ENCODE measurements at regions not wholly inside any gene's neighbourhood (a gene's known extent, or its start where the extent isn't known, plus 50 kb on each side); places are given as distances from the start of the nearest gene placed in this dataset.
"Not testable (repeated sequence)": the region's sequence is repeated elsewhere in the genome, so short reads cannot be mapped to it uniquely, and the experiment has no call there.

- Histone ChIP-seq H3K4me2 (ENCODE audit: insufficient read depth, low read length, poor library complexity, severe bottlenecking) (no peak overlapping the region), H3K9me3 (replicated peaks in 1 of 2; ENCODE audit: control insufficient read depth in 2 of 2, insufficient read depth in 1 of 2, low read depth in 1 of 2, low read length in 2 of 2) (peaks cover 0 to 2% of the 10 kb centered on the region in 2 donors), H2AK5ac (ENCODE audit: low read depth, low read length) (no peak overlapping the region), H2BK15ac (ENCODE audit: low read length) (no peak overlapping the region), H2AFZ (ENCODE audit: low read length) (no peak overlapping the region), H4K8ac (ENCODE audit: low read depth, low read length) (no peak overlapping the region), H3K18ac (ENCODE audit: low read length) (no peak overlapping the region), H3K27ac (replicated peaks; ENCODE audit: low read length) (no peak overlapping the region), H2BK12ac (ENCODE audit: low read length) (no peak overlapping the region), H3K23ac (ENCODE audit: low read depth, low read length, poor library complexity) (no peak overlapping the region), H2BK5ac (ENCODE audit: low read length) (no peak overlapping the region), H3K27me3 (ENCODE audit: control insufficient read depth in 3 of 3, insufficient read depth in 3 of 3, low read depth in 1 of 3, low read length in 3 of 3) (no peaks in the 10 kb centered on the region), H3K4ac (ENCODE audit: low read length) (no peak overlapping the region), H3K36me3 (replicated peaks in 1 of 2; ENCODE audit: control insufficient read depth in 2 of 2, insufficient read depth in 2 of 2, low read length in 2 of 2) (no peaks in the 10 kb centered on the region), H3K9ac (ENCODE audit: low read depth, low read length, poor library complexity) (no peak overlapping the region), H3K4me1 (ENCODE audit: control insufficient read depth in 2 of 2, insufficient read depth in 1 of 2, low read depth in 1 of 2, low read length in 2 of 2) (peaks cover 2 to 3% of the 10 kb centered on the region in 2 donors), H4K91ac (ENCODE audit: low read depth, low read length, poor library complexity) (no peak overlapping the region), H3K79me1 (ENCODE audit: low read depth, low read length) (no peaks in the 10 kb centered on the region), H3K4me3 (ENCODE audit: low read length in 2 of 2) (no peak overlapping the region), H2BK120ac (ENCODE audit: low read depth, low read length) (no peak overlapping the region), H3K14ac (ENCODE audit: low read length) (no peak overlapping the region)
- WGBS, 2 donors (ENCODE audit: extremely low coverage in 2 of 2, insufficient read length in 2 of 2, insufficient replicate concordance in 1 of 2): no CpG with 5 or more reads among the region's 2 CpGs
- DNase-seq (ENCODE audit: low spot score): no peak
Observed at GRCh38 chr6:14889188-14889587, 356.7 kb upstream of the JARID2 start.

DNA sequence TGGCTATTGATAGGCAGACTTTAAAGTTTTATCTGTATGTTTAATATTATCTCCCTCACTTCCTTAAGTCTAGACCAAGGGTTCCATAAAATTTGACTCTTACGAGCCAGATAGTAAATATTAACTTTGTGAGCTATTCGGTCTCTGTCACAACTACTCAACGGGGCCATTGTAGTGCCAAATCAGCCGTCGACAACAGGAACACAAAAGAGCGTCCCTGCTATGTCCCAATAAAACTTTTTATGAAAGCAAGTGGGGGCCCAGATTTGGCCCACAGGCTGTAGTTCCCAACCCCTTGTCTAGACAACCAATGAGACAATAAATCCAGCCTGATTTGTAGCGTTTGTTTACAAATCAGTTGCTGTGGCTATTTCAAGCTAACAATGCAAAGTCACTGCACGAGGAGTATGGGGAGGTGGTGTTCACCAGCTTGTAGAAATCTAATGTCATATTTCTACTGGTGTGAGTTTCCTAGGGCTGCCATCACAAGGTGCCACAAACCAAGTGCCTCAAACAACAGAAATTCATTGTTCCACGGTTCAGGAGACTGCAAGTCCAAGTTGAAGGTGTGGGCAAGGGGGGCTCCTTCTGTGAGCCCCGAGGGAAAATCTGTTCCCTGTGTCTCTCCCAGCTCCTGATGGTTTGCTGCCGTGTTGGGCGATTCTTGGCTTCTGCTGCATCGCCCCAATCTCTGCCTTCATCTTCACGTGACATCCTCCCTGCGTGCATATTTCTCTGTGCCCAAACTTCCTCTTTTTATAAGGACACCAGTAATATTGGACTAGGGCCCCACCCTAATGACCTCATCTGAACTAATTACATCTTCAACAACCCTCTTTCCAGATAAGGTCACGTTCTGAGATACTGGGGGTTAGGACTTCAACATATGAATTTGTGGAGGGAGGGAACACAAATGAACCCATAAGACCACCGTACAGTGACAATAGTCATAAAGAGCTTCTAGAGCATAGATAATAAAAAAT, 356.0 kb upstream of the JARID2 start:
- Histone ChIP-seq H3K18ac (ENCODE audit: low read length) (no peak overlapping the region), H3K27me3 (ENCODE audit: control insufficient read depth in 3 of 3, insufficient read depth in 3 of 3, low read depth in 1 of 3, low read length in 3 of 3) (no peaks in the 10 kb centered on the region)
- WGBS, 2 donors (ENCODE audit: extremely low coverage in 2 of 2, insufficient read length in 2 of 2, insufficient replicate concordance in 1 of 2): no CpG with 5 or more reads among the region's 17 CpGs

GRCh38 chr6:14891820-14892375, 354.0 kb upstream of the JARID2 start:
- H3K4ac ChIP-seq (ENCODE audit: low read length); H3K4me3 ChIP-seq (ENCODE audit: low read length in 2 of 2); H3K14ac ChIP-seq (ENCODE audit: low read length); H2BK5ac ChIP-seq (ENCODE audit: low read length); H3K23ac ChIP-seq (ENCODE audit: low read depth, low read length, poor library complexity); H3K9me3 ChIP-seq (replicated peaks in 1 of 2; ENCODE audit: control insufficient read depth in 2 of 2, insufficient read depth in 1 of 2, low read depth in 1 of 2, low read length in 2 of 2); H2BK120ac ChIP-seq (ENCODE audit: low read depth, low read length); H3K79me1 ChIP-seq (ENCODE audit: low read depth, low read length); H2AFZ ChIP-seq (ENCODE audit: low read length); H2AK5ac ChIP-seq (ENCODE audit: low read depth, low read length); H4K91ac ChIP-seq (ENCODE audit: low read depth, low read length, poor library complexity); H3K4me1 ChIP-seq (ENCODE audit: control insufficient read depth in 2 of 2, insufficient read depth in 1 of 2, low read depth in 1 of 2, low read length in 2 of 2); H3K27me3 ChIP-seq (ENCODE audit: control insufficient read depth in 3 of 3, insufficient read depth in 3 of 3, low read depth in 1 of 3, low read length in 3 of 3); H2BK15ac ChIP-seq (ENCODE audit: low read length); DNase-seq (ENCODE audit: low spot score); H3K27ac ChIP-seq (replicated peaks; ENCODE audit: low read length); H3K9ac ChIP-seq (ENCODE audit: low read depth, low read length, poor library complexity); H4K8ac ChIP-seq (ENCODE audit: low read depth, low read length); H3K4me2 ChIP-seq (ENCODE audit: insufficient read depth, low read length, poor library complexity, severe bottlenecking); H3K18ac ChIP-seq (ENCODE audit: low read length); H2BK12ac ChIP-seq (ENCODE audit: low read length); H3K36me3 ChIP-seq (replicated peaks in 1 of 2; ENCODE audit: control insufficient read depth in 2 of 2, insufficient read depth in 2 of 2, low read length in 2 of 2): not testable (repeated sequence)
- no CpG with 5 or more reads among the region's 9 CpGs for WGBS, 2 donors (ENCODE audit: extremely low coverage in 2 of 2, insufficient read length in 2 of 2, insufficient replicate concordance in 1 of 2)

More for the DNA sequence above, 356.0 kb upstream of the JARID2 start:
- Histone ChIP-seq H2BK120ac (ENCODE audit: low read depth, low read length) (no peak overlapping the region), H4K91ac (ENCODE audit: low read depth, low read length, poor library complexity) (no peak overlapping the region), H3K14ac (ENCODE audit: low read length) (no peak overlapping the region), H3K36me3 (replicated peaks in 1 of 2; ENCODE audit: control insufficient read depth in 2 of 2, insufficient read depth in 2 of 2, low read length in 2 of 2) (no peaks in the 10 kb centered on the region), H3K4me1 (ENCODE audit: control insufficient read depth in 2 of 2, insufficient read depth in 1 of 2, low read depth in 1 of 2, low read length in 2 of 2) (peaks cover 0 to 2% of the 10 kb centered on the region in 2 donors), H3K4me2 (ENCODE audit: insufficient read depth, low read length, poor library complexity, severe bottlenecking) (no peak overlapping the region), H4K8ac (ENCODE audit: low read depth, low read length) (no peak overlapping the region), H3K9ac (ENCODE audit: low read depth, low read length, poor library complexity) (no peak overlapping the region), H3K9me3 (replicated peaks in 1 of 2; ENCODE audit: control insufficient read depth in 2 of 2, insufficient read depth in 1 of 2, low read depth in 1 of 2, low read length in 2 of 2) (peaks cover 0 to 2% of the 10 kb centered on the region in 2 donors), H2AFZ (ENCODE audit: low read length) (no peak overlapping the region), H2BK15ac (ENCODE audit: low read length) (no peak overlapping the region), H3K27ac (replicated peaks; ENCODE audit: low read length) (no peak overlapping the region), H2AK5ac (ENCODE audit: low read depth, low read length) (no peak overlapping the region), H3K4me3 (ENCODE audit: low read length in 2 of 2) (no peak overlapping the region), H2BK12ac (ENCODE audit: low read length) (no peak overlapping the region), H2BK5ac (ENCODE audit: low read length) (no peak overlapping the region), H3K23ac (ENCODE audit: low read depth, low read length, poor library complexity) (no peak overlapping the region), H3K79me1 (ENCODE audit: low read depth, low read length) (no peaks in the 10 kb centered on the region), H3K4ac (ENCODE audit: low read length) (no peak overlapping the region)
- no peak for DNase-seq (ENCODE audit: low spot score)

GRCh38 chr6:14894105-14894504, 351.8 kb upstream of the JARID2 start:
- no CpG with 5 or more reads among the region's 2 CpGs for WGBS, 2 donors (ENCODE audit: extremely low coverage in 2 of 2, insufficient read length in 2 of 2, insufficient replicate concordance in 1 of 2)
- Histone ChIP-seq H2BK120ac (ENCODE audit: low read depth, low read length) (no peak overlapping the region), H3K36me3 (replicated peaks in 1 of 2; ENCODE audit: control insufficient read depth in 2 of 2, insufficient read depth in 2 of 2, low read length in 2 of 2) (no peaks in the 10 kb centered on the region), H2AFZ (ENCODE audit: low read length) (no peak overlapping the region), H3K23ac (ENCODE audit: low read depth, low read length, poor library complexity) (no peak overlapping the region), H3K18ac (ENCODE audit: low read length) (no peak overlapping the region), H3K4me2 (ENCODE audit: insufficient read depth, low read length, poor library complexity, severe bottlenecking) (no peak overlapping the region), H3K79me1 (ENCODE audit: low read depth, low read length) (no peaks in the 10 kb centered on the region), H3K9ac (ENCODE audit: low read depth, low read length, poor library complexity) (no peak overlapping the region), H4K8ac (ENCODE audit: low read depth, low read length) (no peak overlapping the region), H3K27me3 (ENCODE audit: control insufficient read depth in 3 of 3, insufficient read depth in 3 of 3, low read depth in 1 of 3, low read length in 3 of 3) (peaks cover 0 to 4% (median 0%) of the 10 kb centered on the region in 3 experiments), H4K91ac (ENCODE audit: low read depth, low read length, poor library complexity) (no peak overlapping the region), H2BK15ac (ENCODE audit: low read length) (no peak overlapping the region), H2BK12ac (ENCODE audit: low read length) (no peak overlapping the region), H3K4me3 (ENCODE audit: low read length in 2 of 2) (no peak overlapping the region), H2AK5ac (ENCODE audit: low read depth, low read length) (no peak overlapping the region), H3K14ac (ENCODE audit: low read length) (no peak overlapping the region), H3K9me3 (replicated peaks in 1 of 2; ENCODE audit: control insufficient read depth in 2 of 2, insufficient read depth in 1 of 2, low read depth in 1 of 2, low read length in 2 of 2) (peaks cover 0 to 2% of the 10 kb centered on the region in 2 donors), H2BK5ac (ENCODE audit: low read length) (no peak overlapping the region), H3K4me1 (ENCODE audit: control insufficient read depth in 2 of 2, insufficient read depth in 1 of 2, low read depth in 1 of 2, low read length in 2 of 2) (peaks cover 0 to 2% of the 10 kb centered on the region in 2 donors), H3K4ac (ENCODE audit: low read length) (no peak overlapping the region), H3K27ac (replicated peaks; ENCODE audit: low read length) (no peak overlapping the region)
- no peak for DNase-seq (ENCODE audit: low spot score)
